ENCODE measurements at regions not wholly inside any gene's neighbourhood (a gene's known extent, or its start where the extent isn't known, plus 50 kb on each side); places are given as distances from the start of the nearest gene placed in this dataset.

DNA sequence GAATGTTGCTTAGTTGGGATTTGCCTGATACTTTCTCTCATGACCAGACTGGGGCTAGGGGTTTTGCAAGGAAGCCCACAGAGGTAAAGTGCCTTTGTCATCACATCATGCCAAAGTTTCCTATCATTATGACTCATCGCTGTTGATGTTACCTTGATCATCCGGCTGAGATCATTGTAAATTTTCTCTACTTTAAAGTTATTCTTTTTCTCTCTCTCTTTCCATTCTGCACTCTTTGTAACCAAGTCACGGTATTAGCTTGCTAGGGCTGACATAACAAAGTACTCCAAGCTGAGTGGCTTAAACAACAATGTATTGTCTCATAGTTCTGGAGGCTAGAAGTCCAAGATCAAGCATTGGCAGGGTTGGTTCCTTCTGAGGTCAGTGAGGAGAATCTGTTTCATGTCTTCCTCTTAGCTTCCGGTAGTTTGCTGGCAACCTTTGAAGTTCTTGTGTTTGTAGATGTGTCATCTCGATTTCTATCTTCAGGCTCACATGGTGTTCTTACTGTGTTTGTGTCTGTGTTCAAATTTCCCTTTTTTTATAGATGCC is 113.0 kb downstream of the DTHD1 start:
- DNase-seq (ENCODE audit: low spot score), result no peak

DNA sequence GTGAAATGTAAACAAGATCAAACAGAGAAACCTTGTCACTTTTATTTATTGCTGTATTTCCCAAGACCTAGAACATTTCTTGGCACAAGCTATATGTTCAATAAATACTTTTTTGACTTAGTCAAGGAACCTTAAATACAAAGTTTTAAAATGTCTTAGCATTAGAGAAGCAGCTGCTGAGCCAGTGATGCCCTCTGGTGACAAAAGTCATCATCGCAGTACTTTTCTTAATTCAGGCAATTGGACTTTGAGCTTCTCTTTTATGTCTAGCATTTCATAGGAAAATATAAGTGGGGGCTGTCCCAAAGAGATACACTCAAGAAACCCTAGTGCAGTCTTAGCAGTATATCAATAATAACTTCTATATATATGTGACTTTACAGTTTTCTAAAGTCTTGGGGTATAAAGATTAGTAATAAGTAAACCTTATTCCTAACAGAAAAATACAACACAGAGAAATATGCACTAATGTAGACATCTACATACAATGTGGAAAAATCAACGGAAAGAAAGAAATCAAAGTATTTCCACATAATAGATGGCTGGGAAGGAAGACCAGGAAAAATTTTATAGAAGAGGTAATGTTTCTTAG is 118.4 kb downstream of the DTHD1 start:
- no peak for DNase-seq (ENCODE audit: low spot score)

DNA sequence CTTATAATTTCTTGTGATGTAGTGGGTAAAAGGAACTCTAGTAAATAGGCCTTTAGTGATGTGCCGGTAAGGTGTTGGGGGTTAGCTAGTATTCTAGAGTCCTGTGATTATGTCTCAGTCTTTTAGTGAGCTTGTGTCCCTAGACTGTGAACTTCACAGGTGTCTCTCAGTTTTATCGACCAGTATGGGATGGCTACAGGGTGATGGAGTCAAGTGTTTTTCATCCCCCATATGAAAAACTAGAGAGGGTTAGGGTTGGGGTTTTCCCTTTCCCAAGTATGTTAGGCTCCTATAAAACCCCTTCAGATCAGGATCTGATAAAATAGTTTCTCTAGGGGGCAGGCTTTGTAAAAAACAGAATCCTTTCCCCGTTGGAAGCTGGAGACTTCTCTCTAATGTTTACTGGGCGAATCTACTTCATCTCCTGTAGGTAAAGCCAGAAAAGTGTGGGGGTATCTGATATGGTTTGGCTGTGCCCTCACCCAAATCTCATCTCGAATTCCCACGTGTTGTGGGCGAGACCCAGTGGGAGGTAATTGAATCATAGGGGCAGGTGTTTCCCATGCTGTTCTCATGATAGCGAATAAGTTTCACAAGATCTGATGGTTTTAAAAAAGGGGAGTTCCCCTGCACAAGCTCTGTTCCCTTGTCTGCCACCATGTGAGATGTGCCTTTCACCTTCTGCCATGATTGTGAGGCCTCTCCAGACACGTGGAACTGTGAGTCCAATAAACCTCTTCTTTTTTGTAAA is 120.8 kb downstream of the DTHD1 start:
- no peak for DNase-seq (ENCODE audit: low spot score)

DNA sequence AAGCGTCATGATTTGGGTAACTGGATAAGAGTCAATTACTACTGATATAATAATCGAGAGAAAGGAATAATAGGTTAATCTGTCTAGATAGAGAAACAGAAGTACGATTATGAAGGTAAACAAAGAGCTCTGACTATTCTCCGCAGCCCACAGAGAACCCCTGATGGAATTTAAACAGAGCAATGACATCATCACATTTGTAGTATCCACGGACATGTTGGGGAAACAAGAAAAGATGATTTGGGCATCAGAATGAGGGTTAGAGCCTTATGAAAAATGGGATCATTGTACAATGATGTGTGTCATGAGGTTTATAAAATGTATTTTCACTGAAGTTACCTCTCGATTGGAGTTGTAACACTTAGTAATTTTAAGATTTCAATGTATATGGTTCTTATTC is 129.9 kb downstream of the DTHD1 start:
- DNase-seq (ENCODE audit: low spot score), result no peak

DNA sequence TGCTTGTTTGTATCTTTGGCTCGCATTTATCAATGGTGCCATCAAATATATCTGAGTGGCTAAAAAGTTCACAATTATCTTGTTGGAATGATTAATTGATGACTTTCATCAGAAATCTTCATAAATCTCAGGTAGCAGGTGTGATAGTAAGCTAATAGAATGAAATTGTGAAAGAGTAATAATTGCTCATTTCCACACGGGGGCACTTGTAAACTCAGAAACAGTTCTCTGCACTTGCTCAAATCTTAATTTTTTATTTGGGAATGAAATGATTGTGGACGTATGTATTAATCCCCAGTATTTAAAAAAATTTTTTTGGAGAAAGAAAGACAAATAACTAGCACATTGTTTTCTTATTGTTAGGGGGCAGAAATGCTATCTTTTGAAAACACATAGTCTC is 132.8 kb downstream of the DTHD1 start:
- DNase-seq (ENCODE audit: low spot score), result no peak

DNA sequence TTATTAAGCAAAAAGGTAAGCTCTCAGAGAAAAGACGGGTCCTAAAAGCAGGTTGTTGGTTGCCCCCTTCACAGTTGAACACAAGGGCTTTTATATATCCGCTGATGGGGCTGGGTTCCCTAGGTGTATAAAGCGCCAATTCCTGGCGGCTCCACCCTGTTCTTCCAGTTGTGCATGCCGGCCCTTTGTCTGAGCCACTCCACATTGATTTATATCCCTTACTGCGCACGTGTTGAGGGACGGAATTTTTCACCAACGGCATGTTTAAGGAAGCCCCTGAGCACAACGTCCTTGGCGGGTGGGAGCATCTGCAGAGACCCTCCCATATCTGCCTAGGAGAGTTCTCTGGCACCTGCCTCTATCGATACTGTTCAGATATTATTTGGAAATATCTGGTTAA is 135.7 kb downstream of the DTHD1 start:
- DNase-seq (ENCODE audit: low spot score), result no peak

DNA sequence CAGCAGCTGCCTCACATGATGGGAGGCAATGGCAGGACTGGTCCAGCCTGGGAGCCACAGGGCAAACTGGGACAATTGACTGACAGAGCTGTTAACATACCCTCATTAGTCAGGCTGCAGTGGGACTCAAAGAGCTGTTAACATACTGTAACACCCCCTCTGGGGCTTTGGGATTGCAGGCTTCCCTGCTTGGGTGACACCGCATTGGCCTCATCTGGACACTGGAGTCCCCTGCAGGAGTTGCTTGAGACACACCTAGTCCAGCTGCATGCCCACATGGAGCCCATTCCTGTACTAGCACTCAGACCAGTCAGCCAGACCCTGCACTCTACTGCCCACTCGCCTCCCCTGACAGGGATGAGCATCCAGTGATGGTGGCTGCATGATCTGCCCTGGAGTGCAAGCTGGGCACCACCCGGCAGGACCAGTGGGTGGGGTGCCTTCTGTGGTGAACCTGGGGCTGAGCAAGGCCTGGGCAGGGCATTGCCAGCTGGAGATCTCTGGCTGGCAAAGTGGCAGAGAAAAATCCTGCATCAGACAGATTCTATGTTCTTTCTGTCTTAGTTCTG is 138.8 kb downstream of the DTHD1 start:
- DNase-seq (ENCODE audit: low spot score), result no peak

DNA sequence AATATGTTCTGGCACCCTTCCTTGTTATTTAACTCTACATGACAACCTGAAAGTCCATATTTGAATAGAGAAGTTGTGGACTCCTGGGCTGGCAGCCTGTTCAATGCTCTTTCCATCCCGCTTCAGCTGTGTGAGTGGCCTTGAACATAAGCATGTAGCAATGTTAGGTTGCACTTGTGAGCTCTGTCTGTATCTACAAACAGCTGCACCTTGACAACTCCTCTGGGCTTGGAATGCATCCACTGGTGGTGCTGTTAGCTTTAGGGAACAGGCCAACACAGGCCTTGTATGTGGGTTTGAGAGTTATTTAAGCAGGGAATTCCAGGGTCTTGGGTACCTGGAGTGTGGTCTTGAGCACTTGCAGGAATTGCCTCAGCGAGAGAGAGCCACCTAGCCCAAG is 141.2 kb downstream of the DTHD1 start:
- no peak for DNase-seq (ENCODE audit: low spot score)

DNA sequence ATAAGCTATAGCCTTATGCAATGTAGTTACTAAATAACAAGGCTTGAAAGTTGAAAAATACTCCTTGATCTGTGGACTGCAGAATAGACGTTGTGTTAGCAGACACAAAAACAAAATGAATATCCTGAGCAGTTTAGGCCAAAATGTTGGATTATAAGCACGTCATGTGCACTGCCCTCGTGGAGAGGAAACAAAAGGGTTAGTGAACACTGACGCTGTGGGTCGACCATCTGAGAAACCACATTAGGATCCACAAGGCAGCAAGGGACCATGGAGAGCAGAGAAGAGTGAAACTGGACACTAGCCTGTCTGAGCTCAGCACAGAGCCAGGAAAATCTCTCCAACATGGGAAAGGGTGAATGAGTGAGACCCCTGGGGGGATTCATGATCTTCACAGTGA is 145.3 kb downstream of the DTHD1 start:
- no peak for DNase-seq (ENCODE audit: low spot score)

DNA sequence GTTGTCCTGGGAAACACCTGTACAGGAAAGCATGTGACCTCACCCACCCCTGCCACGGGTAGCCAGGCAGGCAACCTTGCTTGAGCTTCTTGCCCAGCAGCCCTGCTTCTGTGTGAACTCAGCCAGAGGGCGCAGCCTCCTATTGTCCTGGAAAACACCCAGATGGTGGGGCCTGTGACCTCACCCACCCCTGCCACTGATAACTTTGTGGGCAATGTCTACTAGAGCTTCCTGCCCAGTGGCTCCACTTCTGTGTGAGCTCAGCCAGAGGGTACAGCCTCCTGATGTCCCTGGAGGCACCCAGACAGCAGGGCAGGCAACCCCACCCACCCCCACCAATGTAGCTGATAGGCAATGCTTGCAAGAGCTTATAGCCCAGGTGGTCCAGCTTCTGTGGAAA is 146.3 kb downstream of the DTHD1 start:
- no peak for DNase-seq (ENCODE audit: low spot score)

DNA sequence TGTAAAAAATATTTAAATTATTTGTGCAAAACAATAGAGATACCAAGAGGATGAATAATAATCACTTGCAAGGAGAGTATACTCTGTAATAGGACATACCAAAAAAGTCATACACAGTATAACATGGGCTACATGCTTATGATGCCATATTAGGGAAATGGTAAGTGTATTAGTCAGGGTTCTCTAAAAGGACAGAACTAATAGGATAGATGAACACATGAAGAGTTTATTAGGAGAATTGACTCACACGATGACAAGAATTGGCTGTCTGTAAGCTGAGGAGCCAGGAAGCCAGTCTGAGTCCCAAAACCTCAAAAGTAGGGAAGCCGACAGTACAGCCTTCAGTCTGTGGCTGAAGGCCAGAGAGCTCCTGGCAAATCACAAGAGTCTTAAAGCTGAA is 151.2 kb downstream of the DTHD1 start:
- DNase-seq (ENCODE audit: low spot score), result no peak

DNA sequence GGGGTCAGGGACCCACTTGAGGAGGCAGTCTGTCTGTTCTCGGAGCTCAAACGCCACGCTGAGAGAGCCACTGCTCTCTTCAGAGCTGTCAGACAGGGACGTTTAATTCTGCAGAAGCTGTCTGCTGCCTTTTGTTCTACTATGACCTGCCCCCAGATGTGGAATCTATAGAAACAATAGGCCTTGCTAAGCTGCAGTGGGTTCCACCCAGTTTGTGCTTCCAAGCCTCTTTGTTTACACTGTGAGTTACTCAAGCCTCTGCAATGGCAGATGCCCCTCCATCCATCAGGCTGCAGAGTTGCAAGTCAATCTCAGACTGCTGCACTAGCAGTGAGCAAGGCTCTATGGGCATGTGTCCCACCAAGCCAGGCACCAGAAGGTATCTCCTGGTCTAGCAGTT is 158.1 kb downstream of the DTHD1 start:
- no peak for DNase-seq (ENCODE audit: low spot score)

DNA sequence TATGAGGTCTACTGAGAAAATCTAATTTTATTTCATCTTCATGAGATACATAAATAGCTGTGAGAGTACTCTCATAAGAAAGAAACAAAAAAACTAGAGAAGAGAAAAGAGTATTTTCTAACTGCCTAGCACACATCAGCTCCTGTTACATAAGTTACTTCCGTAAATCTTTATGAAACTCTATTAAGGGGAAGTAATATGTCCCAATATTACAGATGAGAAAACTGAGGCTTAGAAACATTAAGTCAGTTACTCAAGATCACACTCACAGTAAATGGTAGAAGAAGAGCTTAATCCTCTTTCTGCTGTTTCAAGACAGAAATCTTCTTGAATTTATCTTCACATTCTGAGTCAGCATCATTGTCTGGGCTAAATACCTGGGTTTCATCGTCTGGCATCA is 164.1 kb downstream of the DTHD1 start:
- no peak for DNase-seq (ENCODE audit: low spot score)

DNA sequence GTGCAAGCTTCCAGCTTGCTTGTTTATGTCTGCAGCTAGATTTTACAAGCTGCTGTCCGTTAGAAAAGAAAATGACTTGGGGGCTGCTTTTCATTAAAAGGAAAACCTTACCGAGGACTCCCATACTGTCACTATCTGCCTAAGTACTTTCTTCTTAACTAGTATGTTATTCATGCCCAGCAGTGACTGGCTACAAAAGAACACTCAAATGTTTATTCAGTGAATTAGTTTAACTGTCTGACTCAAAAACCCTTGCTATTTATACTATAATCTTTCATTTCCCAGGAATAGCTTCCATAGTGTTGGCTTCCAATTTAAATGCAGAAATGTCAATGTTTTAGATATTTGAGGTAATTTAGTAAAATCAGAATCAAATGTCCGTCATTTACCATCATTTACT is 164.9 kb downstream of the DTHD1 start:
- DNase-seq (ENCODE audit: low spot score), result no peak

DNA sequence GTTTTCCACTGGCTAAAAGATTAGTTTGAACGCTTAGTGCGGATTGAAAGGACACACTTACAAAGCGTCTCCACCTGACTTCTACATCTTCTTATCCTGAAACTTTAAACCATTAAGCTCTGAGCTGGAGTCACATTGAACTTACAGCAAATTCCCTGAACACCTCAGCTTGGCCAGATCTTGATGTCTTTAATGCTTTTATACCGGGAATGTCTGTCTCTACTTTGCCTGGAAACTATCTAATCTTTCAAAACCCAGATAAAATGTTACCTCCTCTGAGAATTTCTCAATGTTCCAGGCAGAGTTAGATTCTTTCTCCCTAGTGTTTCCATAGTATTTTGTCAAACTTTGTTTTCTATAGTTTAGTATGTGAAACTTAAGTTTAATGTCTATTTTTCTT is 179.9 kb downstream of the DTHD1 start:
- no peak for DNase-seq (ENCODE audit: low spot score)

DNA sequence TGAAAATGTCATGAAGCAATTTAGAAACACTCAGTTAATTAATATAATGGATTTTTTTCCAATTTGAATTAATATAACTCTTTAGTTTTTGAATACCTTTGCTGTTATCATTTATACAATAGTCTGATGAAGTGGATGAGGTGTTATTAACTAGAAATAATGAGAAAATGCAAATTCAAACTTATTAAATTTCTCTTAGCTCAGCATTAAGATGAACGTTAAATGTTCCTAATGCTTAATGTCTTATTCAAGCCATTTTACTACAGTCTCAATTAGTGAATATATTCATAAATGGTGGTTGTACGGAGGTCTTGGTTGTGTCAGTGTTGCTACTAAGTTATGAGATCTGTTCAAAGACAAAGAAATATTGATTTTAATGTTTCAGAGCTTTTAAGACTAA is 186.3 kb downstream of the DTHD1 start:
- DNase-seq (ENCODE audit: low spot score), result no peak

DNA sequence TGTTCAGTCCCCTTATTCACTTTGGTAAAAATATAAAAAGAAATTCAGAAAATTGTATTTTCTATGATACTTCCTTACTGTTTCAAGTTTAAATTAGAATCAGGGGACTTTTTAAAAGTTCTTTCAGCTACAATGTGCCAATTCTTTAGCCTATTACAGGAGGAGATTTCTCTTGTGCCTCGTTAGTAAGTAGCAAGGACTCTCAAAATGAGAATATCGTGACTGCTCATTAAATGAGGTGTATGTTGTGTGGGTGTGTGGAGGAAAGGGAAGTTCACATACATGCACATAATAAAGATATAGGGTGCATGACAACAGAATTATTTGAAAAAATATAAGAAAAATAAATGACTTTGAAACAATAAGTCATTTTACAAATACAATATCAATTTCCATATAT is 190.5 kb downstream of the DTHD1 start:
- DNase-seq (ENCODE audit: low spot score), result no peak

DNA sequence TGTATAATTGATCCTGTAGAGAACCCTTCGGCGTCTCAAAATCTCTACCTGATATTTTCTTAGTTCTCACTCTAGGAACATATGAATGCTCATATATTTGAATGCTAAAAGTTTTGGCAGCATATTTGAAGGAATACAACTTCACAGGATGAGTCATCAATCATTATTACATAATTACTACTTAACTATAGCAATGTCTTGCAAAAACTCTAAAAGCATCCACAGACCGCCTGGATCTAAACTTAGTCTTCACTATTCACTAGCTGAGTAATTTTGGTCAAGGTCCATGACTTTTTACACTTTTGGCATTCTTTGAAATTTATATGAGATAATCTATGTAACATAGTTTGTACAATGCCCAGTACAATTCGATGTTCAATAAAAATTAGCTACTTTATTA is 194.7 kb downstream of the DTHD1 start:
- DNase-seq (ENCODE audit: low spot score), result no peak

DNA sequence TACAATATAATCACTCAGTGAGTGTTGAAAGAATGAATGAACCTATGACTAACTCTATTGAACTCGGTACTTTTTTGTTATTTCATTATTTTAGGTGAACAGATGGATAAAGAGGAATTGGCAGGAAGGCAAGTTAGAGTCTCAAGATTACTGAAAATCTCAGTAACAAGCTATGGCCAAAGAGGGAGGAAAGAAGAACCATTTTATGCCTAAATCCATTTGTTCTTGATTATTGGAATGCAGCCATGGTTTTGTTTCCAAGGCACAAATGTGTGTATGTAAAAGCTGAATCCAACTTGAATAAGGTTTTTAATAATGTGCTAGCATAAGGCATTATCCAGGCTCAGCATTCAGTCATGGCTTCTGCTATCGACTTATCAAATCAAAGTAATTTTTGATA is 196.4 kb downstream of the DTHD1 start:
- no peak for DNase-seq (ENCODE audit: low spot score)

DNA sequence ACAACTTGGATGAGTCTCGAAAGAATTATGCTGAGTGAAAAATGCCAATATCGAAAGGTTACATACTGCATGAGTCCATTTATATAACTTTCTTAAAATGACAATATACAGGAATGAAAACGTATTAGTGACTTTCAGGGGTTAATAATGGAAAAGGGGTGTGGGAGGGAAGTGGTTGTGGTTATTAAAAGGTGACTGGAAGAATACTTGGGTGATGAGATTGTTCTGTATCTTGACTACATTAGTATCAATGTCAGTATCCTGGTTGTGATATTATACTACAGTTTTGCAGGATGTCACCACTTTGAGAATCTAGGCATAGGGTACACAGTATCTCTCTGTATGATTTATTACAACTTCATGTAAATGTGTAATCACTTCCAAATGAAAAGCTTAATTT is 204.5 kb downstream of the DTHD1 start:
- no peak for DNase-seq (ENCODE audit: low spot score)

DNA sequence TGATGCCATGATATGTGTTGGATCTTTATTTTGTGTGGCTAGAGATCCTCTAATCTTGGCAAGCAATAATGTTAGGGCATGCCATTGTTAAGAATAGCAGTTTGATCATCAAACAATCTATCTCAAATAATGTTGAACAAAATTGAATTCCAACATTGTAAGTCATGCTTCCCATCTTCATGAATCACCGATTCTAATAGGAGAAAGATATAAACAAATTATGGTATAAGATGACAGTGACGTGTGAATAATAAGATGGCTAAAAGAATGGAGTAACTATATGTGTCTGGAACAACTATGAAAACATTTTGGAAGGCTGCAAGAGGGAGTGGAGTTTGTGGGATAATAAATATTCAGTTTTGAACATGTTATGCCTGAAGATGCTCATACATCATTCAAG is 208.4 kb downstream of the DTHD1 start:
- no peak for DNase-seq (ENCODE audit: low spot score)

DNA sequence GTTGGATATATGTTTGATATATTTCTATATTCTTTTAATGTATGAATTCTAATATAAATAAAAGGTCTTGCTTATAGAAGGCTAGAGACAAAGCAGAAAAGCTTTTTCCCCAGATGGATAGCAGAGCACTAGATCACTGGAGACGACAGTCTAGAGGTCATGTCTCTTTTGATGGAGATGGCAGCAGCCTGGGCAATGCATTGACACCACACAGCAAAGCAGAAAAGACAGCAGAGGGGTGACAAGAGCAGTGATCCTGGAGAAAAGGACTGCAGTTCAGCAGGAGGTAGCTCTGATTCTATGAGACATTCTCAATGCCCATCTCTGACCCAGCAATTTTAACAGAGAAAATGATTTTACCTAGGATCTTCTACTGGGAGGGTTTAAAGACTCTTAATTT is 210.6 kb downstream of the DTHD1 start:
- no peak for DNase-seq (ENCODE audit: low spot score)

DNA sequence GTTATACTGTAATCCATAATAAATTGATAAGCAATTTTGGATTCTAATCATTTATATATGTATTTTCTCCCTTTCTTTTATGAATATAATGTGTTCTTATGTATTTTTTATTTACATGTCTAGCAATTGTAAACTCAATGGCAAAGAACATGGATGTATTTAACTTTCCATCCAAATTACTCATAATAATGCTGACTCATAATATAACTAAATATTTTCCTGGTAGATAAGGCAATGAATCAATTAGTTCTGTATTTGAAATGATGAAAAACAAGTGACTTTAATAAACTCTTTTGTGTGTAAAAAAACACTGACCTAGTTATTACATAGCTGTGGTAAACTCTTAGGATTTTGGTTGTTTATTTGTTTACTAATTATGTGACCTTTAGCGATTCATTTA is 211.2 kb downstream of the DTHD1 start:
- DNase-seq (ENCODE audit: low spot score), result no peak

DNA sequence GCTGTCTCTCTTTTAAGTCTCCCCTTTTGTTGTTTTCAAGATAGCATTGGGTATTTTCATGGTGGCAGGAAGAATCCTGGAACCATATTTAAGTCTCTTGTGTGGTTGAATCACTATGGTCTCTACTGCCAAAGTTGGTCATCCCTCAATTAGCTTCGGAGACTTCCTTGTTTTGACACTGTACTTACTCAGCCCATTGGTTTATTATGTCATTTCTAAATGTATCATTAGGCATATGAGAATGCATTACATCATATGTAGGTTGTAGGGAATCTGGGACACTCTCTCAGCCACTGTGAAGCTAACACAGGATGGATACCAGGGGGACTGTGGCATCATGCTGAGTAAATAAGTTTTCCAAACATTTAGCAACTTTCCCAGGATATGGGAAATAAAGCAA is 211.8 kb downstream of the DTHD1 start:
- peak; percentile 49 for DNase-seq (ENCODE audit: low spot score)

Measured in kidney capillary endothelial cell (primary cell).